Common myeloid progenitor, CD34-positive (primary cell): ENCODE measurements at regions not wholly inside any gene's neighbourhood (a gene's known extent, or its start where the extent isn't known, plus 50 kb on each side); places are given as distances from the start of the nearest gene placed in this dataset.

Experiments
- CTCF ChIA-PET: fragments of 350-600 bp; sonication (Branson Sonifier 250); formaldehyde crosslinking; loops from one replicate; lab custom pipeline; 2021; ENCODE audit warnings: antibody characterized with exemption; lab: Charles Lee
- POLR2A ChIA-PET: fragments of 350-600 bp; sonication (Branson Sonifier 250); formaldehyde crosslinking; loops from one replicate; lab custom pipeline; 2021; ENCODE audit warnings: antibody characterized with exemption; lab: Charles Lee
- DNase-seq, 3 donors: peaks; one replicate each; pipeline versions ENCODE4 v3.0.0 to v3.0.0-alpha.2; 2013
- H3K27ac ChIP-seq, 2 experiments: 1 replicate in 1 of 2; 2 replicates in 1 of 2; pipeline ENCODE4 v1.7.0; 2013; ENCODE audit warnings: inconsistent platforms in 2 of 2, low read length in 2 of 2, mild to moderate bottlenecking in 2 of 2, low read depth in 1 of 2, moderate library complexity in 1 of 2; ENCODE audit not compliant: severe bottlenecking in 2 of 2, insufficient read depth in 1 of 2, poor library complexity in 1 of 2
- H3K27me3 ChIP-seq, 5 experiments: replicated peaks in 2 of 5; 1 replicate in 3 of 5; 2 replicates in 2 of 5; pipeline versions ENCODE4 v1.6.1 to v1.7.0; 2013; ENCODE audit warnings: low read length in 4 of 5, mild to moderate bottlenecking in 2 of 5, moderate library complexity in 2 of 5, inconsistent platforms in 1 of 5; ENCODE audit not compliant: insufficient read depth in 5 of 5, control insufficient read depth in 4 of 5
- H3K36me3 ChIP-seq, 4 experiments: 1 replicate in 2 of 4; 2 replicates in 2 of 4; pipeline versions ENCODE4 v1.6.1 to v1.7.0; 2013; ENCODE audit warnings: low read length in 3 of 4, control low read depth in 1 of 4, mild to moderate bottlenecking in 1 of 4; ENCODE audit not compliant: control insufficient read depth in 4 of 4, insufficient read depth in 4 of 4
- H3K4me1 ChIP-seq, 4 experiments: 1 replicate in 3 of 4; 2 replicates in 1 of 4; pipeline versions ENCODE4 v1.6.1 to v1.7.1; 2013; ENCODE audit warnings: low read length in 3 of 4, mild to moderate bottlenecking in 3 of 4, control low read depth in 1 of 4, inconsistent platforms in 1 of 4, moderate library complexity in 1 of 4; ENCODE audit not compliant: control insufficient read depth in 4 of 4, insufficient read depth in 4 of 4; ENCODE audit errors: control extremely low read depth in 1 of 4
- H3K4me3 ChIP-seq, 7 experiments: 1 replicate in 4 of 7; 2 replicates in 3 of 7; pipeline versions ENCODE4 v1.5.1 to v1.7.0; 2013; ENCODE audit warnings: mild to moderate bottlenecking in 7 of 7, low read length in 6 of 7, moderate library complexity in 6 of 7, inconsistent platforms in 2 of 7, low read depth in 2 of 7, control low read depth in 1 of 7; ENCODE audit not compliant: insufficient read depth in 4 of 7, control insufficient read depth in 1 of 7; ENCODE audit errors: extremely low read depth in 1 of 7
- H3K9me3 ChIP-seq, 5 experiments: 1 replicate in 4 of 5; 2 replicates in 1 of 5; pipeline versions ENCODE4 v1.6.1 to v1.7.1; 2013; ENCODE audit warnings: low read length in 4 of 5, mild to moderate bottlenecking in 2 of 5, inconsistent platforms in 1 of 5, low read depth in 1 of 5, moderate library complexity in 1 of 5; ENCODE audit not compliant: control insufficient read depth in 4 of 5, insufficient read depth in 2 of 5; ENCODE audit errors: control extremely low read depth in 1 of 5
- WGBS: methylation state at CpG from one replicate; pipeline ENCODE4 v1.1.5; 2013; ENCODE audit not compliant: insufficient coverage; 5-methylcytosine and 5-hydroxymethylcytosine counted together

DNA sequence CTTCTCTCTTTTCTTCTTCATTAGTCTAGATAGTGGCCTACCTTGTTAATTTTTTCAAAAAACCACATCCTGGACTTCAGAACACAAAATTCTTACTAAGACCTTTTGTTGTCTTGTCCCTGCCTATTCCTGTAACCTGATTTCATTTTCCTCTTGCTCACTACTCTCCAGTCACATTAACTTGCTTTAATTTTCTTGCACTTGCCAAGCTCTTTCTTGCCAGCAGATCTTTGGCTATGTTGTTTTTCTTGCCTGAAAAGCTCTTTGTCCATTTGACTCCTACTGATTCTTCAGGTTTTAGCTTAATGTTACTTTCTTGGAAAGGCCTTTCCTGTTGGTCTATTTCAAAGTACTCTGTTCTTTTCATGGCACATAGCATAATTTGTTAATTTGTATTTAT lies 356.8 kb downstream of the OSTF1 start:
- H3K36me3 ChIP-seq, result no peaks in the 10 kb centered on the region
- H3K4me3 ChIP-seq, result no peak overlapping the region
- ChIA-PET POLR2A (no interaction called here), CTCF (no interaction called here)
- DNase-seq, result no peak
- peaks cover 0 to 11% (median 7%) of the 10 kb centered on the region in 4 experiments for H3K4me1 ChIP-seq
- H3K9me3 ChIP-seq, result peaks cover 0 to 2% (median 0%) of the 10 kb centered on the region in 5 experiments
- H3K27ac ChIP-seq, result no peak overlapping the region
- H3K27me3 ChIP-seq, result no peaks in the 10 kb centered on the region

GRCh38 chr9:75447281-75447680 lies 359.0 kb downstream of the OSTF1 start:
- CTCF ChIA-PET, result no interaction called here
- H3K4me3 ChIP-seq, result no peak overlapping the region
- no peaks in the 10 kb centered on the region for H3K4me1 ChIP-seq
- POLR2A ChIA-PET, result no interaction called here
- no peak overlapping the region for H3K27ac ChIP-seq
- WGBS, result 100% methylated on average over 1 of the region's 1 CpG
- H3K36me3 ChIP-seq, result no peaks in the 10 kb centered on the region
- peaks cover 0 to 2% (median 0%) of the 10 kb centered on the region in 5 experiments for H3K9me3 ChIP-seq
- DNase-seq, result no peak
- no peaks in the 10 kb centered on the region for H3K27me3 ChIP-seq

GRCh38 chr9:75448281-75448680 lies 360.0 kb downstream of the OSTF1 start:
- Histone ChIP-seq H3K4me3 (no peak overlapping the region), H3K36me3 (no peaks in the 10 kb centered on the region), H3K27me3 (no peaks in the 10 kb centered on the region), H3K9me3 (peaks cover 0 to 2% (median 0%) of the 10 kb centered on the region in 5 experiments), H3K4me1 (no peaks in the 10 kb centered on the region), H3K27ac (no peak overlapping the region)
- no peak for DNase-seq
- ChIA-PET POLR2A (interaction anchor here (0.6 kb wide), 1 partner anchor 10 kb away, joined by 3 read pairs; no protein-coding TSS in a partner anchor), CTCF (interaction anchor here (0.7 kb wide), 1 partner anchor 12 kb away, joined by 3 read pairs; no protein-coding TSS in a partner anchor)
- 100% methylated on average over 1 of the region's 2 CpGs for WGBS

DNA sequence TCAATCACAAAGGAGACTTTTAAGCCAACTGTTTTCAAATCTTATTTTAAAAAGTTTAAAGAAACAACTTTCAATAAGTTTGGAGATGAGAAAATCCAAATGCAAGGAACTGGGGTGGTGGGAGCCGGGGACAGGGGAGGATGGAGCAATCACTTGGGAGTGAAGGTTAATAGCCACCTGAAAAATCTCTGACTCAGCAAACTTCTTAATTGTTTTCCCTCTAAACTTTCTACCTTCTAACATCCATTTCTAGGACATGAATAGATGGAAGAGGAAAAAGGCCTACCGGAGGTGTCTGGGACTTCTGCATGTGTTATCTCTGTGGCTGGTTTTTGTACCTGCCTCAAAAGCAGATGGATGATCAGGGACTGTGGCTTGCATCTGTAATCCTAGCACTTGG lies 360.6 kb downstream of the OSTF1 start:
- 100% methylated on average over 2 of the region's 2 CpGs for WGBS
- DNase-seq, result no peak
- Histone ChIP-seq H3K4me1 (no peaks in the 10 kb centered on the region), H3K9me3 (no peaks in the 10 kb centered on the region), H3K27ac (no peak overlapping the region), H3K27me3 (no peaks in the 10 kb centered on the region), H3K4me3 (no peak overlapping the region), H3K36me3 (no peaks in the 10 kb centered on the region)
- ChIA-PET POLR2A (no interaction called here), CTCF (no interaction called here)

DNA sequence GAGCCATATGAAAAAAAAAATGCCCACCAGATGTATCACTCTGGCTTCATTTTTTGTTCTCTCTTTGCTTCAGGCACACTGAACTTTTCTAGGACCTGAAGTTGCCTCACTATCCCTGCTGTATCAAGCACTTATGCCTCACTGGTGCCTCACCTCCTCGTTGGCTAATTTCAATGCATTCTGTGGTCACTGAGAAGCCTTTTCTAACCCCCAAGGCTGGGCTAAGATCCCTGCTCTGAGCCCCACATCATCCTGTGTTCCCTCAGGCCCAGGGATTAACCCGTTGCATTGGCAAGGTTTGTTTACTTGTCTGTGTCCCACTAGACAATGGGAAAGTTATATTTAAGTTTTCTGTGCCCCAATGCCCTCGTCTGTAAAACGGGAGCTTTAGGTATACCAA lies 362.7 kb downstream of the OSTF1 start:
- CTCF ChIA-PET, result no interaction called here
- Histone ChIP-seq H3K9me3 (no peaks in the 10 kb centered on the region), H3K27ac (no peak overlapping the region), H3K4me3 (no peak overlapping the region), H3K4me1 (no peaks in the 10 kb centered on the region), H3K36me3 (no peaks in the 10 kb centered on the region), H3K27me3 (no peaks in the 10 kb centered on the region)
- DNase-seq, result no peak
- 100% methylated on average over 2 of the region's 4 CpGs for WGBS
- POLR2A ChIA-PET, result no interaction called here

DNA sequence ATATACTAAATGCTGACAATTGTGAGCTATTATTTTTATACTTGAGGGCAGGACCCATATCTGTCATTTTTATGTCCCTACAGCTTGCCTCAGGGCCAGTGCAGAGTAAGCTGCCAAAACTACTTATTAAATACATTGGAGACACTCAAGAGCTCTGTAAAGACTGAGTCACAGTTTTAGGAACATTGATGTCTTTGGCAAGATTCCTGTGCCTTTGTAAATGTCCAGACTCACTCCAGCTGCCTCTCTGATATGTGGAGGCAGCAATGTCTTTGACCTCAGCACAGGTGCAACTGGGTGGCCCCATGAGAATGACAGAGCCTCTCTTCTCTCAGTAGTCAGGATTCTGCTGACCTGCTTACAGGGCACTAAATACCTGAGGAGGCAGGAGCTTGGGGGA lies 363.2 kb downstream of the OSTF1 start:
- Histone ChIP-seq H3K4me3 (no peak overlapping the region), H3K4me1 (no peaks in the 10 kb centered on the region), H3K27me3 (no peaks in the 10 kb centered on the region), H3K36me3 (no peaks in the 10 kb centered on the region), H3K27ac (no peak overlapping the region), H3K9me3 (no peaks in the 10 kb centered on the region)
- ChIA-PET CTCF (no interaction called here), POLR2A (no interaction called here)
- DNase-seq, result no peak

GRCh38 chr9:75452512-75452911 lies 364.2 kb downstream of the OSTF1 start:
- H3K36me3 ChIP-seq, result no peaks in the 10 kb centered on the region
- H3K27me3 ChIP-seq, result no peaks in the 10 kb centered on the region
- no peak for DNase-seq
- H3K9me3 ChIP-seq, result no peaks in the 10 kb centered on the region
- H3K4me1 ChIP-seq, result no peaks in the 10 kb centered on the region
- ChIA-PET POLR2A (no interaction called here), CTCF (interaction anchor here (1.2 kb wide), 1 partner anchor 9 kb away, joined by 3 read pairs; no protein-coding TSS in a partner anchor)
- no peak overlapping the region for H3K27ac ChIP-seq
- WGBS, result 100% methylated on average over 2 of the region's 2 CpGs
- no peak overlapping the region for H3K4me3 ChIP-seq
